ENCODE measurements at regions not wholly inside any gene's neighbourhood (a gene's known extent, or its start where the extent isn't known, plus 50 kb on each side); places are given as distances from the start of the nearest gene placed in this dataset.

DNA sequence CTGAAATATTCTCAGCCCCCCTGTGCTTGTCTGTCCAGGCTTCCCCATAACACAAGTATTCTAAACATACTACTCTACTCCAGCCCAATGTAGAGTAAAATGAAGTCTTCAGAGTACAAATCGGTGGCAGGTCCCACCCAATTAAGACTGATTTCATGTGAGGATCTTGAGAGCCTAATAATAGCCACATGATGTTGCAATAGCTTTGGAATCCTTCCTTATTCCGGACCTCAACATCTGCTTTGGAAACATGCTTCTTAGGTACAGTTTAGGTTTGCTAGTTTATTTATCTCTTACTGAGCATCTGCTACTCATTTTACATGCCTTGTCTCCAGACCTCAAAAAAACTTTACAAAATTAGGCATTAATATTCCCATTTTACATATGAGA is 207.3 kb upstream of the RAB6C start:
- no peak for DNase-seq

DNA sequence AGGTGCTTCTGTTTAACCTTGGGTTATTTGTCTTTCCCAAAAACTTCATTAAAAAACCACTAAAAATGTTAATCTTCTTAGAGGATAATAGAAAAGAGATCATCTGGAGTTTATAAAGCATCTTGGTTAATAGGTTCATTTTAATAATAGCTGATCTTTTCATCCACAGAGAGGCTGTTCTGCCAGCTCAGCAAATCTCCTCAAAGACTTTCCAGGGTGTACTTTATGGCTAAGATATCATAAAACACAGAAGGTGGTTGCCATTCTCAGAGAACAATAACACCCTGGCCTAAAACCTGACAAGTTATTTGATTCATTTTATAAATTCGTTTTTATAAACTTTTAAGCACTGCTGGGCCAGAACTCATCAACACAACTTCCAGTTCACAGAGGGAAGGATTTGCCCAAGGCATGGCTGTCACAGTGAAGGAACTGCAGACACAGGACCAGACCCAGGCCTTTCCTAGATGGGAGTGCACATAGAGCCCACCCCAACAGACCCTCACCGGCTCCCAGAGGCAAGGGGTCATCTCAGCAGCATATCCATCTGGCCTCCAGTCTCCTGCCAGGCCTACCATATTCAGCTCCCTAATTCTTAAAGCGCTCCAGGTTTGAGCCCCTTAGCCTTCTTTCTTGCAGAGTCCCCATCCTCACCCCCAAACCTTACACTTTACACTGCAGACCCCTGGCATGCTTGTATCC is 203.4 kb upstream of the RAB6C start:
- no peak for DNase-seq

DNA sequence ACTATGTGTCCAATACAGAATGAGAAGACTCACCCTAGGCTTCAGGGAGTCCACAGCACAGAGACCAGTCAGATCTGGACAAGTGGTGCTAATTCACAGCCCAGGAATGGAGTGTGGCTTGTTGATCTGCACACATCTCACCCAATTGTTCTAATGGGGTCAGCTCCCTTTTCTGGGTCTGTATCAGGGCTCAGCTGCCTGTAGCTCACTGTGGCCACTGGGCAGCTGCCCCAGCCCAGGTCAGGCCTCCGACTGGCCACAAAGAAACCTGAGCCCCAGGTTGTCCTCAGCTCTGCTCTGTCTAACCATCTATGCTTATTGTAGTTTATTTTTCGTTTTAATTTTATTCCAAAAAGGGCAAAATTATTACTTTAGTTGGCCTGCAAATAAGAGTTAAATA is 202.3 kb upstream of the RAB6C start:
- DNase-seq: no peak

DNA sequence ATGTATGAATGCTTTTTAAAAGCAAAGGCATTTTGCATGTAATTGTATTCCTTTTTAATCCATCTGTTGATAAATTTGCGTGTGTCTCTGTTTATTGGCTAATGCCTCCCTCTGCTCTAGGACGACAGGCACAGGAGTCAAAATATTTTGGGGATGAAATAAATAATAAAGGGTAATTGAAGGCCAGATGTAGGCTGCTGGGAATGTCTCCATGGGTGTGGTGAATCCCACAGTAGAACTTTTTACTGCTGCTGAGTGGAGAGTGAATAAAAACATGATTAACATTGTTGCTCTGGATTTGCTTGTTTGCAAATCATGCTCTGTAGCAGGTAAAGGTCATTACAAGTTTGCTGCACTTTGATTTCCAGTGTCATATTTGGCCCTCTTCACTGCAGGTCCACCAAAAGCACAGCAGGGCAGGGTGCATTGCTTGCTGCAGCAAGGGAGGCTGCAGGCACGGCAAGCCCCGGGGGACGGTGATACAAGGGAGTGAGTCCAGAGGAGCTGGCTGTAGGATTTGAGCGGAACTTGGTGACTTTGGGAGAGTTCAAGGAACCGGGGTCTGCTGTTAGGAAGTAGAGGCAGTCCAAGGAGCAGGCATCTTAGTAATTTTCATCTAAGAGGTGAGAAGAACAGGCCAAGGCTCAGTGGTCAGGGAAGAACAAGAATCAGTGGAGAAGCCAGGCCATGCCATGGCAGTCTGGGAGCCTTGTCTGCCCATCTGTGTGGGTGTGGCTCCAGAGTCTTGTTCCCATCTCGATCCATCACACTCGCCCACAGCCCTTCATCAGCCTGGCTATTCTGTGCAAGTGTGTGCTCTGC is 201.5 kb upstream of the RAB6C start:
- DNase-seq: no peak

DNA sequence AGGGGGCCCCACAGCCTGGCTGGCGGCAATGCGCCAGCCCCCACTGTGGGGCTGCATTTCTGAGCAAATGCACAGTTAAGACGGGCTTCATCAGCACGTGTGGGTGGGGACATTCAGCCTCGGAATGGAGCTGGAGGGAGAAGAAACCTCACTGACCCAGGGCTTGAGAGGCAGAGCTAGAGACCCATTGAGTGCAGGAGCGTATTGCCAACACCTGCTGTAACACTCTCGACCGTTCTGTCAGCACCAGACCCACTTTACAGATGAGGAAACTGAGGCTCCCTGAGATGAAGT is 200.9 kb upstream of the RAB6C start:
- no peak for DNase-seq

DNA sequence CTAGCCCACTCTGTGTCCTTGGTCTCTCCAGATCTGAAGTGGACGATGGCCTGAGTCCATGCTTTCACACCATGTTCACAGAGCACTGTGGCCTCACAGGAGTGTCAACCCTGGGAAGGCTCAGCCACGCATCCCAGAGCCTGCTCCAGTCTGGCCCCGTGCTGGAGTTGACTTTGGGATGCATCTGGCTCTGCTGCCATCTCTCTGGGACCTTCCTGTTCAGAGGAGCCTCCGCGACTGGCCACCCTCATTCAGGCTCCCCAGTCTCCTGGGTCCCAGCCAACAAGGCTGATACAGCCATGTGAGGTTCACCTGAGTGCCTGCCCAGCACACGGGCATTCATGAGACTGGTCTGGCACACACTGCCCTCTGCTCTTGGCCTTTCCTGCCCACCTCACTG is 199.7 kb upstream of the RAB6C start:
- no peak for DNase-seq

DNA sequence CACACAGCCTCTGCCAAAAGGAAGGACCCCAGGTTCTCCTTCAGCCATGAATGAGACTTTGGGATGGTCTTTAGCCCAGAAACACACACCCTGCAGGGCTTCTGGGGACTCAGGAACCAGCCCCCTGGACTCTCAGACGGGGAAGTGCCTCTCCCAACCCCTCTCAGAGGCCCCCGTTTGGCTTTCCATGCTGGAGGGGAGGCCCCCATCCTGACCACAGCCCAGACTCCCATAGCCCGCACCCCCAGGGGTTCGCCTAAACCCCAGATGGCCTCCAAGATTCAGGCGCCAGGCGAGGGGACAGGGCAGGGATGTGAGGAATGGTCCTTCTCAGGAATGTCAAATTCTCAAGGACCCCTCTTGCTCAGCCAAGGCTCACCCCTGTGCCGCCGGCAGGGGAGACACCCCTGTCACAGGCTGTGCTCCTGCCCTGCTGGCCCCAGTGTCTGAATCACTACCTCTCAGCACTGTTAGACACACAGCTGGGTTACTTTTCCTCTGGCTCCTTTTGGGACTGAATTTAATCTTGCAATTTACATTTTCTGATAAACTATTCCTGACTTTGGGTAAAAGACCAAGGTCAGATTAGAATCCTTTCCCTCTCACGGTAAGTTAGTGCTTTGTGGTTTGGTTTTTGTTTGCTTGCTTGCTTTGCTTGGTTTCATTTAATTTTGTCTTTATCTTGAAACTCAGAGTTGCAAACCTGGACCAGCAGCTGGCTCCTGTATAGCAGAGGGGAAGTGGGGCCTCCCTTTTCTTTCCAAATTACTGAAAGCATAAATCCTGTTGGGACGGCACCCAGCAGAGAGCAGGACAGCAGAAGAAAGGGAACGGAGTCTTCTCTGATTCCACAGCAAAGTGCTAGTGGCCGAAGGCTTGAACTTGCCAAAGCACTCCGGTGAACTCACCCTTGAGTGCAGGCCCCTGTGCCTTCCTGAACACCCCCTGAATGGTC is 198.9 kb upstream of the RAB6C start:
- DNase-seq: no peak

DNA sequence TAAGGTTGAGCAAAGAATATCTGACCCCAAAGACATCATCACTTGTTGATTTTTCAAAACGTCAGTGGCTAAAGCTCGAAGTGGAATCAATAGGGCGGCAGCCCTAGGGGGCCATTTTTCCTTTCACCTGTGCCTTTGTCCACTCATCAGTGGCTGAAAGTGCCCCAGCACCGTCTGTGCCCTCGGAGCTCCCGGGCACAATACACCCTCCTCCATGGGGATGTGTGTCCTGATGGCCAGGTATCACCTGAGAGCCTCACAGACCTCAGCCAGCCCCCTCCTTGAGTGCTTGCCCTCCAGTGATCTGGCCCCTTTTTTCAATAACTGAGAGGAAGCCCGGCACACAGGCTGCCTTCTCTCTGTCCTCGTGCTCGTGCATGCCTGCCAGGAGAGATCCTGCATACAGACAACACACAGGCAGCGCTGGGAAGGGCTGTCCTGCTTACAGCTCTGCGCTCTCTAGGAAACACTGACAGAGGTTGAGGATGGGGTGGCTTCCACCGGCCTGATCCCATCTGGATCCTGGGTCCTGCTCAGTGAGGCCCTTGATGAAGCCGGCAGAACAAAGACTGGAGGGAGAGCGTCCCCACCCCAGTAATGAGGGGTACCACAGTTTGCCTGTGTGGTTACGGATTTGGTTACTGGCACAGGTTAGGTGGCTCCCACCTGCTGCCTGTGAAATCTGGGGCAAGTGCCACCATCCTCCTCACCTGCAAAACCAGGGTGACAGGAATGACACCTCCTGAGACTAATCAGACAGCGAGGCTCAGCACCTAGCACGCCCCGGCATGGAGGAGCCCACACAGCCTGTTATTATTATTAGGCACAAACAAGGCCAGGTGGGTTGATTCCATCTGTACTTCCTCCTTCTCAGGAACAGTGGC is 197.5 kb upstream of the RAB6C start:
- DNase-seq: no peak

DNA sequence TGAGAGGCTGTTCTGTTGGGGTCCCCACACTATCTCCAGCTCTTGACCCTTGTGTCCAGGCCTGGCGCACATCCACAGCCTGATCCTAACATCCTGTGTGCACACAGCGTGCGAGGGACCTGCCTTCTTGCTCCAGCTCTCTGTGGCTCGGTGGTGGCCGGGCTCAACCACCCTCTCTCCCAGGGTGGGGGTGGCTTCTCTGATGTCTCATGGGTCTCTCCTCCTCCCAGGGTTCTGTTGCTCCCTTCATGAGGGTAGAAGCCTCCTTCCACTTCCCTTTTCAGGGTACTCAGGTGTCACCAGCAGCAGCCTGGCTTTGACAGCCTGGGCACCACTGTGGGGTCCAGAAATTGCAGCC is 196.9 kb upstream of the RAB6C start:
- DNase-seq: no peak

DNA sequence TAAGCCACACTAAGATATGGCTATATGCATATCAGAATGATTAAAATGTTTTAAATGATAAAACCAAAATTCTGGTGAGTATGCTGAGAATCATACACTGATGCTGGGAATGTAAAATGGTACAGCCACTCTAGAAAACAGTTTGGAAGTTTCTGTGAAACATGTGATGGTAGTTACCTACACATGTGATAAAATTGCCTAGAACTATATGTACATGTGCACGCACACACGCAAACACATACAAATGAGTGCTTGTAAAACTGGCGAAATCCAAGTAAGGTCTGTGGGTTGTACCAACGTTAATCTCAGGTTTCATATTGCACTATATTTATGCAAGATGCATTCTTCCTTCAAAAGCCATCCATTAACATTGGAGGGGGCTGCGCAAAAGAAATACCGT is 195.0 kb upstream of the RAB6C start:
- DNase-seq: no peak

DNA sequence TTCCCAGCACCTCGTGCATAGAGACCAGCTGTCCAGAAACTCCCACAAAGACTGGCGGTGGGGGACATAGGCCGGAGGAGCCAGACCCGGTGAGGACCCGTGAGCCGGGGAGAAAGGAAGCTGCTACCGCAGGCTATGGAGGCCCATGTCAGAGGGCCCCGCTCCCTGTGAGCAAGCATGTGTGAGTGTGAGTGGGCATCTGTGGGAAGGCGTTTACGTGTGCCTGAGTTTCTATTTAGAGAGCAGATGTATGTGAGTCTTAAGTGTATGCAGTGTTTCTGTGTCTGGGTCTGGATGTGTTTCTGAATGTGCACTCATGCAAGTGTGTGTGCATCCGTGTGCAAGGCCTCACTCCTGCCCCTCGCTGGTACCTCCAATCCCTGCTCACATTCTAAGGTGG is 187.8 kb upstream of the RAB6C start:
- no peak for DNase-seq

DNA sequence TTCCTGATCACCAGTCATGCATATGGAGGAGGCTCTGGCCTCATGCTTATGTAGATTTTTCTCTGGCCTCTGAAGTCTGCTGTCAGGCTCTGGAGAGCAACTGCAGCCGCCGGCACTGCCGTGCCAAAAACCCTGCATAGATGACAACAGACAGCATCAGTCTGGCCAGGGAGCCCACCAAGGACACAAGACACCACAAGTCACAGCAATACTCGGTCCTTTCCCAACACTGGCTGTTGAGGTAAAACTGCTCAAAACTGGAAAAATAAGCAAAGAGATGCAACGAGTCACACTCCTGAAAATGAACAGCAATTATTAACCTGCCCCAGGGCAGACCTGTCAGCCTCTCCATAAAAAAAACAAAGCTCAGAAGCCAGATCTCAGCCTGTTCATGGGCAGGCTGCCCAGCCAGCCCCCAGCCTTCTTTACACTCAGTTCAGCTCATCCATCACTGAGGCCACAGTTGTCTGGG is 186.0 kb upstream of the RAB6C start:
- no peak for DNase-seq

DNA sequence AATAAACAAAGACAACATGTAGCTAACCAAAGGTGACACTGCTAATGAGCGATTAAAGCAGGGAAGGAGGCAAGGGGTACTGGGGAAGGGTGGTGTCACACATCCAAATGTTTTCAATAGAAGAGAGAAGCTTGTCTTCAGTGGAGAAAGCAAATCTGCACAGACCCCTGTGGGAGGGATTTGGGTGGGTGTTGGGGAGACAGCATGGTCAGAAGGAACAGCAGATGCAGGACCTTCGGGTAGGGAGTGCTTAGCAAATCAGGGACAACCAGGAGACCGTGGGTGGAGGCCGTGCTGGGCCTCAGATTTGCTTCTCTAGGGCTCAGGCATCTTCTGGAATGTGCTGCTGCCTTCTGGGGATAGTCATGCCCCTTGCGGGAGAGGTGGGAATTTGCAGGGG is 185.3 kb upstream of the RAB6C start:
- no peak for DNase-seq

DNA sequence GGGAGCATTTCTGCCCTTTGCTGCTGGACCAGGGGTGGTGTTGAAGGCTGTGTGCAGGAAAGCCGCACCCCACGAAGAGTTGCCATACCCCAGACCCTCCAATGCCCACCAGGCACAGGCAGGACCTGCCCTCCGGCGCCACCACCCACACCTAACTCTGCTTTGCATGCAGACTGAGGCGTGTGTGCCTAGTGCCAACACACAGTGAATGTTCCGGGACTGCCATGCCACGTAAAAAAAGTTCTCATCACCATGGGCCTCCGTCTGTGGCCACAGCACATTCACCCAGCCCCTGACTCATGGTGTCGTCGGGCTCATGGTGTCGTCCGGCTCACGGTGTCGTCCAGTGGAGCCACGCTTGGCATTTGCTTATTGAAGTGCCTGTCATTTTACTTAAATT is 184.9 kb upstream of the RAB6C start:
- DNase-seq: no peak

DNA sequence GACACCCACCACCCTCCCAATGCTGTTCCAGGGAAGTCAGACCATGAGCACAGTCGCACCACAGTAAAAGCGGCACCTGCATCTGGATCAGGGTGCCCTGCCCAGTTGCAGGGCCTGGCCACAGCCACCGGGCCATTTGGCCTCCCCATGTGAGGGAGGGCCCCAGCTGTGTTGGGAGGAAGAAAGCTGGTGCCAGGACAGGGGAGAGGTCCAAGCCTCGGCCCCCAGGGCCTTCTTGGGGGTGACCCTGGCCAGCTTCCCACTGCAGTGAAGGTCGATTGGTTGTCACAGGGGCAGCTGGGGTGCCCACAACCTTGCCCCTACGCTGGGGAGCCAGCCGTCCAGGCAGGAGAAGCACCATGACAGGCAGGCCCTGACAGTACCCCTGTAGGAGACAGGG is 183.2 kb upstream of the RAB6C start:
- DNase-seq: no peak

DNA sequence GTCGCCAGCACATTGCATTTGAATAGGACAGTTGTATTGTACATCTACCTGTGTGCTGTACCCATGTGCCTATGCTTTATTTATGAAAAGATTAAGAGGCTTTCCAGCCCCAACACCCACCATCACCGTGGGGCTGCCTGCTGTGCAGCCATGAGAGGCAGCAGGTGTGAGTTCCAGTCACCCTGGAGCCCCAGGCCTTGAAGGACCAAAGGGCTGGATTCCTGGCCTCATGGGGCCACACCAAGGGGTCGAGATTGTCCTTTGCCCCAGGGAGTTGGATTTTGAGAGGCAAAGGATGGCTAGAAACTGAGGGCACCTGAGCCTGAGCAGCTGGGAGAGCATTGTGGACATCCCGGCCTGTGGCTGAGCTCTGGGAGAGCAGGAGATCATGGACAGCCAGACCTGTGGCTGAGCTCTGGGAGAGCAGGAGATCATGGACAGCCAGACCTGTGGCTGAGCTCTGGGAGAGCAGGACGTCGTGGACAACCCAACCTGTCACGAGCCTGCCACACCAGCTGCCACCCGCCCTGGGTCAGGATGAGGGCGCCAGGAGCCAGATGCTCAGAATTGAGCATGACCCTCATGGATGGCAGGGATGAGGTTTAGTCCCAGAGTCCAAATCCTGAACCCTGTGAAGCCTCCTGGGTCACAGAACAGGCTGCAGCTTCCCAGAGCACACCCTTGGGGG is 182.5 kb upstream of the RAB6C start:
- no peak for DNase-seq

DNA sequence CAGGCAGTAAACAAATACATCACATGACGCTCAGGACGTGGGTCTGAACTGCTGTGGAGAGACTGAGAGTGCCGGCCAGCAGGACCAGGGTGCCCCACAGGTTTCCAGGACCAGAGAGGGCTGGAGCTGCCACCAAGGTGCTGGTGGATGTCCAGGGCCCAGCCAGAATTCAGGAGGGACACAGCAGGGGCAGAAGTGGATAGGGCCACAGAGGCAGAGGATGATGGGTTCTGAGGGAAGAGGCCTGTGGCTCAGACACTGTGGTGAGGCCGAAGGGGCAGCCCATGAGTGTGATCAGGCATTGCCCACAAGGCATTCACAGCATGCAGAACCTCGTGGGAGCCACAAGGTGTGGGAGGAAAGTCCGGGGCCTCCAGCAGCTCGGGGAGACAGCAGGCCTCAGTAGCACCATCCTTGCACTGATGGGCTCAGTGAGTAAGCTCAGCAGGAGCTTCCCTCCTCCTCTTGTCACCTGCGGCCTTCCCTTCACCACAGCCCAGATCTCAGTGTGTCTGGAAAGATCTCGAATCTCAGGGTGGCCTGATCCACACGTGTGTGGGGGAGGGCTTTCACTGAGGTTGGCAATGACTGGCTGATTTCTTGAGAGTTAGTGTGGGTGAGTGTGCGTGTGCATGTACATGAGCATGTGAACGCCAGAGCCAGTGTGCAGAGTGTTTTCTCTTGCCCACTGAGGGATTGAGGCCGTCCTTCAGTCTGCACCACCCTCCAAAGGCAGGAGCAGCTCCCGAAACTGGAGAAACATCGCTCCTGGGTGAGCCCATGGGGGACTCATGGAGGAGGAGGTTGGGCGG is 181.8 kb upstream of the RAB6C start:
- DNase-seq: no peak

DNA sequence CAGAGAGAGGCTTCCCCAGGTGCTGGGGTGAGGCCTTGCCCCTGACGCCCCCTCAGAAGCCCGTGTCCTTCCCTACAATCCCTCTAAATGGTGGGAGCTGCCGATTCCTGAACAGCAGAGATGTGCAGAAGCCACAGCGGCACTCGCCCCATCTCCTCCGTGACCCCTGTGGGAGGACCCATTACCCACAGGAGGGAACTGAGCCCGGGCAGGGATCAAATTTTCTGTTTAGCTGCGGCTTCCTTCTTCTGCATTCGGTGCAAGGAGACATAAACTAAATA is 181.2 kb upstream of the RAB6C start:
- DNase-seq: no peak

DNA sequence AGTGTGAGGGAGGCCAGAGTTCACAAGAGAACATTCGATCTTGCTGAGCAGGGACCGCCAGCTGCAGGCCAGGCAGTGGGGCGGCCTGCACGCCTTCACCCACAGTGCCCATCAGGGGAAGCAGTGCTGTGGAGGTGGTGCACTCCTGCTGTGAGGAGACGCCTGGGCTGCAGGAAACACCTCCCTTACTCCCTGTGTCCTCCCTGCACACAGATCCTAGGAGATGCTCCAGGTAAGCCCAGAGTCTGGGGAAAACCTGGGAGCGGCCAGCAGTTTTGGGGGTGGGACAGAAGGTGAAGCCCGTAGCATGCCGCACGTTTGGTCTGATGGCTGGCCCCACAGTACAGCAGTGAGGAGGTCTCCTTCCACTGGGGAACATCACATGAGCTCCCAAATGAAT is 180.8 kb upstream of the RAB6C start:
- DNase-seq: no peak

DNA sequence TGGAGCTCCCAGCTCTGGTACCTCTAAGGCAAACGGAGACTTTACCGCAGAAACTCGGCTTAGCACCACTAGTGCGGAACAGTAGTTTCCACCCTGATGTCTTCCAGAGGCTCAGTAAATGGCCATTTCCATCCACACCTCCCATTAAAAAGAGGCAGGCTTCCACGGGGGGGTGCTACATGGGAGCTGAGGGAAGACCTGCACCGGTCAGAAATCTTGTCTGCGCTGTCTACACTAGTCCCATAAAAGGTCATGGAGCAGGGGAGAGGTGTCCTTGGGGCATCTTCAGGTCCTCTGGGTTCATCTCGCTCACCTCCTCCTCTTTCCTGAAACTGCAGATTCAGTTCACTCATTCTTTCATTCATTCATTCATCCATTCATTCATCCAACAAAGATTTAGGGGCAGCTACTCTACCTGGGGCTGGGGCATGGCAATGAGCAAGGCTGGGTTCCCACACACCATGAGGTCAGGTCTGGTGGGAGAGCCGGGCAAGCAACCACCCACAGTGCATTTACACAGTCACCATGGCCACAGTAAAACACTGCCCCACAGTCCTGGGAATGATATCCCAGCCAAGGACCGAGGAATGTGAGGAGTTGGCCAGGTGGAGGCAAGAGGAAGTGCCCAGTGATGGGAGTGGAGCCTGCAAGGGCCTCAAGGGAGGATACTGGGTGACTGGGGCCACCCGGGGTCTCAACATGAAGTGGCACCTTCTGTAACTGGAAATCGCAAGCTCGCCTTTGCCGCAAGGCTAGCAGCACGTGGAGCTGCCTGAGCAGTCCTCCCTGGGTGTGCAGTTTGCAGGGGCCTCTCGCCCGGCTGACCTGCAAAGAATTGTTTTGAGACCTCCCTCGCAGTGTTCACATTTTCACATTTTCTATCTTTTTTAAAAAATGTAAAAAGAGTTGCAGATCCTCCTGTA is 180.2 kb upstream of the RAB6C start:
- DNase-seq: no peak

Data from CD4-positive, alpha-beta T cell treated with Interleukin-15 for 1 hour (primary cell).